K562 (cell line): ENCODE measurements at regions not wholly inside any gene's neighbourhood (a gene's known extent, or its start where the extent isn't known, plus 50 kb on each side); places are given as distances from the start of the nearest gene placed in this dataset.
"Not testable (repeated sequence)": the region's sequence is repeated elsewhere in the genome, so short reads cannot be mapped to it uniquely, and the experiment has no call there.

Experiments
- POLR2A ChIP-seq: fragments of 450-650 bp; conservative IDR thresholded peaks from 2 replicates; pipeline ENCODE4 v1.6.1; 2016
- TF ChIP-seq, protein P1 (sequence below): sonication (generic); formaldehyde crosslinking; IDR thresholded peaks from 2 replicates; pipeline ENCODE4 v1.9.0; 2022; ENCODE audit warnings: mild to moderate bottlenecking, missing genetic modification reagents

DNA sequence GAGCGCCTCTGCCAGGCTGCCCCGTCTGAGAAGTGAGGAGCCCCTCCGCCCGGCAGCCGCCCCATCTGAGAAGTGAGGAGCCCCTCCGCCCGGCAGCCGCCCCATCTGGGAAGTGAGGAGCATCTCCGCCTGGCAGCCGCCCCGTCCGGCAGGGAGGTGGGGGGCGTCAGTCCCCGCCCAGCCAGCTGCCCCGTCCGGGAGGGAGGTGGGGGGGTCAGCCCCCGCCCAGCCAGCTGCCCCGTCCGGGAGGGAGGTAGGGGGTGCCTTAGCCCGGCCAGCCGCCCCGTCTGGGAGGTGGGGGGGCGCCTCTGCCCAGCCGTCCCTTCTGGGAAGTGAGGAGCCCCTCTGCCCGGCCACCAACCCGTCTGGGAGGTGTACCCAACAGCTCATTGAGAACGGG, 75.4 kb upstream of the DIO2 start:
- TF ChIP-seq, protein P1, sequence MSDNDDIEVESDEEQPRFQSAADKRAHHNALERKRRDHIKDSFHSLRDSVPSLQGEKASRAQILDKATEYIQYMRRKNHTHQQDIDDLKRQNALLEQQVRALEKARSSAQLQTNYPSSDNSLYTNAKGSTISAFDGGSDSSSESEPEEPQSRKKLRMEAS, result not testable (repeated sequence)
- not testable (repeated sequence) for TF ChIP-seq POLR2A
